ENCODE measurements at regions not wholly inside any gene's neighbourhood (a gene's known extent, or its start where the extent isn't known, plus 50 kb on each side); places are given as distances from the start of the nearest gene placed in this dataset.

GRCh38 chr2:34251578-34251977 lies 652.5 kb upstream of the FAM98A start:
- TF ChIP-seq CTCF (conservative IDR thresholded peaks at IDR 0.05; ENCODE audit: low read depth, low read length) (no peak), EZH2 (IDR thresholded peaks at IDR 0.05; ENCODE audit: borderline replicate concordance, low read depth, low read length, poor library complexity, severe bottlenecking) (no peak)
